ENCODE measurements at regions not wholly inside any gene's neighbourhood (a gene's known extent, or its start where the extent isn't known, plus 50 kb on each side); places are given as distances from the start of the nearest gene placed in this dataset.
A peak's percentile ranks its signal among the peaks of the same experiment; 100 is the strongest.

DNA sequence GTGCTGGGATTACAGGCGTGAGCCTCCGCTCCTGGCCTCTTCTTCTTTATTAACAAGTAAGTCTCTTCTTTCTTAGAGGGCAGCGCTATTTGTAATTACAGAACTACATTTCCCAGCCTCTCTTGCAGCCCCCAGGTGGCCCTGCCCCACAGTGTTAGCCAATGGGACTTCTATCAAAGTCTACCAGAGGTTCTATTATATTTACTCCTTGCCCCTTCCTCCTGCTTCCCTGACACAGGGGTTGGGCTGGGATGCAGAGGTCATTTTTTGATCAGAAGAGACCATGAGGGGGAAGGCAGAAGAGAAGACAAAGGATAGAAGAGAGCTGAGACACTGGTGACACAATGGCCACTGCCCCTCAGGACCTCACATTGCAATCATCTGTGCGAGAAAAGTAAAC is 224.2 kb downstream of the SYK start:
- no peak for DNase-seq

DNA sequence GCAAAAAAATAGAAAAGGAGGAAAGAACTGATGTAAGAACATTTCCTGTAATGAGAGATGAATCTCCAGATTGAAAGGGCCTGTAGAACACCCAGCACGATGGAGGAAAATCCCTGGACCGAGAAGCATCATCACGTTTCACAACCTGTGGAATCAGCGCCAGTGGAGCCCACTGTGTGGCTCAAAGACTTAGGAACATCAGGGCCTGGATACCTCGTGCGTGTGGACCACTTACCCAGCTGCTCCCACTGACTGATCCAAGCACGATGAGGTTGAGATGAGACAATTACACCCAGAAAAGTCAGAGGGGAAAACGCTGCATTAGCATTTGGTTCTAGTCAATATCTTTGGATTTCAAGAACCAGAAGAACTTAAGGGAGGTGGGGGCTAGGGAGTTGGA is 224.6 kb downstream of the SYK start:
- DNase-seq = no peak

DNA sequence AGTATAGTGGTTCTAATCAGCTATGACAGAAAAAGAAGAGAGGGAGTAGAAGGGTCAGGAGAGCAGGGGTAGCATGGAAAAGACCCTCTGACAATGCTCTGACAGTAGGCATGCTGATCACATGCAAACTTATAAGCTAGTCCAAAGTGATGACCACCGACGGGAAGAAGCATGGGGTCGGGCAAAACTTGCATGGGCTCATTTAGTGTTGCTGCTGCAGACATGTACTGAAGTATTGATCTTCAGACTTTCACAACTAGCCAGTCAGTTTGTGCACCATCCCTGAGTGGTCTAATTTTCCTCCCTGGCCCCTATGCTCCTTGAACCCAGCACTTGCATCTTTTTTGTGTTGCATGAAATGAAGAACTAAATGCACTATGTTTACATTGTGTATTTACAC is 225.4 kb downstream of the SYK start:
- no peak for DNase-seq

DNA sequence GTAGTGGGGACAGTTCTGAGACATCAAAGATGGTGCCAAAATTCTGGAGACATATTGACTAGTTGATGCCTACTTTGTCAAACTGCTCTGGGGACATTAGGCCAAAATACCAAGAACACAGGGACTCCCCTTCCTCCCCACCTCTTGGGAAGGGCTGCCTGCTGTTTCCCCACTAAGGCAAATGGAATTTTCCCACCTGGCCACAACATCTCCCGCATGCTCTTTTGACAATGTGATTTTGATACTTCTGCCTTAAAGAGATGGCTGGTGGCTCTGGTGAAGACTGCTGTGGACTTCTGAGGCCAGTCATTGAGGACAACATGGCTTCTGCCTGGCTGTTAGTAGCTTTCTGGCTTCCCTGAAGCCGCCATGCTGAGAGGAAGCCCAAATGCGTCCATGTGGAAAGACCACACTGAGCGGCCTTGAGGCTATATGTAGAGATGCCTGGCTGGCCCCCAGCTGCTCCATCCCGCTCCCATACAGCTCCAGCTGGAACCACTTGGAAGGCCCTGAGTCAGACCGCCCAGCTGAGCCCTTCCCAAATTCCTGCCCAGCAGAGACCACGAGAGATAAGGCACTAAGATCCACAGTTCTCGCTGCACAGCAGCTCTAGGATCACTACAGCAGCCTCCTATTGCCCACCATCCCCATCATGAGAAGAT is 226.7 kb downstream of the SYK start:
- no peak for DNase-seq

DNA sequence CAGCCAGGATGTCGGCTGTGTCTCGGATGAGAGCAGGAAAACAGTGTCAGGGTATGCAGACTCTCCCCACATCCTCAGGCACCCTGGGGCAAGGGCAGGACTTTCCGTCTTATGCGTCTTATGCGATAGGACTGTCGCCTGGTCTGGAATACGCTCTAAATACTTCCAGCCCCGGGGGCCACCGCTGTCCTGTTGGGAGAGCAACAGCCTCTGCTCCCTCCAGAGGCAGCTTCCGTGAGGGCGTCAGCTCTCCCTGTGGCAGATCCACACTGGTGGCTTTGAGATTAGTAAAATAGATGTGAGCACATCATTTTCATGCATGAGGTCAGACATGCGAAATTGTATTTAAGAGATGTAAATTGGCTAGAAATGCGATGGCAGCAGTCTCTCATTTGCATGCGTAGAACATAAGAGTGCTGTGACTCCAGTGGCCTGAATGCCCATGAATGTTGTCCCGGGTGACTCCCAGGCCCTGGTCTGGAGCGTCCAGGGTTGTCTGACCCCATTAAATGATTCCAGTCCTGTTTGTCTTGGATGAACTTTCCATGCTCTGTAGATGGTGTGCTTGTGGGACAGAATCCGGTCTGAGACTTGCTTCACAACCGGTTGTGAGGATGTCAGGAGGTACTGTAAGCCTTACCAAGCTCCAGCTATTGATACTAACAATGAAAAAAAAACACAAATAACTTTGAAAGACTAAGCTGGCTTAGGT is 228.2 kb downstream of the SYK start:
- no peak for DNase-seq

DNA sequence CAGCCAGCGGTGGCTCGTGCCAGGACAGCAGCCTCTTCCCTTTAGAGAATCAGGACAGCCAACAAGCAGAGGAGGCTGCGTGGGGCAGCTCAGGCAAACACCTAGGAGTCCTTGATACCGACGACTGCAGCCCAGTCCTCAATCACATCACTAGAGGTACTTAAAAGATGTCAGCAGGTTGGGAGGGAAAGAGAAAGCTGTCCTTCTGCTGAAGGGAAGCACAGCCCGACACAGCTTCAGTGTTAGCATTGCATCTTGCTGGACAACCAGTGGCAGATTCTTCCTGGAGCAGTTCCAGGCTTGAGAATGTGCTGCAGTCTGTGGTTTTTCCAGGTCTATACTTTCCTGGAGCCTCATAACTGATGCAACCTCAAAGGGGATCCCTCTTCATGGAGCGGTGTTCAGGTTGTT is 230.5 kb downstream of the SYK start:
- DNase-seq = peak; percentile 32

DNA sequence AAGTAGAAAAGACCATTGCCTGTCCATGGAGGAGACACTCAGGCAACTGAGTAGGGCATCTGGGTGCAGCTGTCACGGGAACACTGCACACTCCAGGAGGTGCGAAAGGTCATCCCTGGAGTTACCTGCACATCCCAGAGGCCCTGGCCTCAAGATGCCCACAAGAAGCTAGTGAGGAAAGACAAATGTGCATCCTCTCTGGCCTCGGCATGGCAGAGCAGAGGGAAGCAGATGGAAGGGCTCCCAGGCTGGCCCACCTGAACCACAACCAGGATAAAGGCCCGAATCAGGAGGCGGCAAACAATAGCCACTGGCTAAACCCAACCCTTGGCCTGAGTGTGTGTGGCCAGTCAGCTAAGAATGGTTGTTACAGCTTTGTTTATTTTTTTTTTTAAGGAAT is 231.7 kb downstream of the SYK start:
- DNase-seq = no peak

DNA sequence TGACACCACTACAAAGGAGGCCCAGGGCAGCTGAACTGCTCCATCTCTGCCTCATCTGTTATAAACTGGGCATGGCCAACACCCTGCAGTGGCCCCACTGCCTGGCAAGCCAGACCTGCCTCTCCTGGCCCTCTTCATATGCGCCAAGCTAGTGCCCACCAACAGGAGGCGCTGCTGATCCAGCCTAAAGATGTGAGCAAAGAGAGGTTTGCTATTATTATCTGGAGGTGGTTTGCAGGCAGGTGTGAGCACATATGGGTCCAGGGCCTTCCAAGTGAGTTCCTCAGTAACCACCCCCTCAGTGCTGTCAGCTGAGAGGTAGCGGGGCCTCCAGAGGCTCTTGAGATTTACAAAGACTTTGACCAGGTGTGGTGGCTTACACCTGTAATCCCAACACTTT is 232.2 kb downstream of the SYK start:
- no peak for DNase-seq

DNA sequence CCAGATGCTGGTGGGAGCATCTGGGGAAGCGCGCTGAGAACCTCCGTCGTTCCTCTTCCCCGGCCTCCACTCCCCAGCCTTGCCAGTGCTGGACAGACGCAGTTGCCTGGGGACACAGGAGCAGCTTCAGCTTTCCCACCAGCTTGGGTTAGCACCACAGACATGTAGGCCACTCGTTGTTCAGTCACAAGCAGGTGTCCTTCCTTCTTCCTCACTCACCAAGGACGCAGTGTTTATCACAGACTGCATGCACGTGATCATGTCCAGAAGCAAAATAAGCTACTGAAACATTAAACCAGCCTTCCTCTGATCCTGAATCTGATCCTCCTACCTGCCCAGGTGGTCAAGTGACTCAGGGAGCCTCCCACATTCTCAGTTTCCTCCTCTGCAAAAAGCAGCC is 232.9 kb downstream of the SYK start:
- DNase-seq = no peak

DNA sequence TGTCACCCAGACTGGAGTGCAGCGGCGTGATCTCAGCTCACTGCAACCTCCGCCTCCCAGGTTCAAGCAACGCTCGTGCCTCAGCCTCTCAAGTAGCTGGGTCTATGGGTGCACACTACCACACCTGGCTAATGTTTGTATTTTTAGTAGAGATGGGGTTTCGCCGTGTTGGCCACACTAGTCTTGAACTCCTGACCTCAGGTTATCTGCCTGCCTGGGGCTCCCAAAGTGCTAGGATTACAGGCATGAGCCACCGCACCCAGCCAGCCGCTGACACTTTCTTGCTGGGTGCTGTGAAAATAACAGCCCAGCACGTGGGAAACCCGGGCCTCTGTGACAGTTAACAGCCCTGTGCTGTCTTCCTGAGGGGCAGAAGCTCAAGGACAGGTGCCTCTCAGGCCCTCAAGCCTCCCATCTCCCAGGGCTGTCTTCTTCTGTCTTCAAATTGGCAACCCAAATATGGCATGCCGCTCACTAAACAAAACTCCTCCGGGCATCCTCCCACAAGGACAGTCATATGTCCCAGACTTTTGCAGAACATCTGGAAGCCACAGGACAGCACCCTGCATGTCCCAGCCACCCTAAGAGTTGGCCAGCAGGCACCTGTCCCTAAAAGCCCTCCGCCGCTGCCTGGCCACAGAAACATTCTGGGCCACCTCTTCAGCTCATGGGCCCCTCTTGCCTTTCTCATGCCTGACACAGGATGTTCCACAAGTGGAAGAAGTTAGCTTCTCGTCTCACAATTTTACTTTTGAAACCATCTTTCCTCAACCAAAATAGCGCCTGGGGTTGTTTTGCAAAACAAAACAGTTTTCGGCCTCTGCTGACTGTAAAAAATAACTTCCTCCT is 233.6 kb downstream of the SYK start:
- DNase-seq = no peak

DNA sequence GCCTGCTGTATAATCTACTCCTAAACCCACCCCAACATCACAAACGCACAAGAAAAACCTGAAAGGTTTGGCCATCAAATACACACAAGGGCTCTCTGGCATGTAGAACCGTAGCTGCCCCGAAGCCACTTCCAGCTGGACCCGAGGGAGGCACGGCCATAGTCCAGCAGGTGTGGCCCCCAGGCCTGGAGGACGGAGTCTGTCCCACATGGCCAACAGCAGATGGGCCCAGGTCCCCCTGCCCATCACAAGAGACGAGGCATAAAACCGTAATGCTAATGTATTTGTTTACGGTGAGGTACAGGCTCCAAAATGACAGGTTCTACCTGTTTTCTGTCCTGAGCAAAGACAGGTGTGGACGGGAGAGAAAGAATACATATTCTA is 234.2 kb downstream of the SYK start:
- no peak for DNase-seq

DNA sequence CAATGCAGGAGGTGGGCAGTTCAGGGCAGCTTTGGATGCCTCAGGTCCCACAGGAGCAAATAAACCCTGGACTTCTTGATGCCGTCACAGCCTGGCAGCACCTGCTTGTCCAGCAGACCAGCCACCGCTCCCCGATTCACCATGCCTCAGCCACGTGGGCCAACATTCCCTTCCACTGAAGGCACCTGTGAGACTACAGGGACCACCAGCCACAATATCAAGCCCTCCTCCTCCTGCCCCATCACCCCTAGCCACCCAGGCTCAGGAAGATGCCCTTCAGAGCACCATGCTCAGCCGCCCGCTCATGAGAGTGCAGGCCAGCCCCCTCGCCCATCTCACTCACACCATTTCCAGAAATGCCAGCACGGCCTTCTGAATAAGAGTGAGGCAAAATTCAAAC is 234.7 kb downstream of the SYK start:
- no peak for DNase-seq

DNA sequence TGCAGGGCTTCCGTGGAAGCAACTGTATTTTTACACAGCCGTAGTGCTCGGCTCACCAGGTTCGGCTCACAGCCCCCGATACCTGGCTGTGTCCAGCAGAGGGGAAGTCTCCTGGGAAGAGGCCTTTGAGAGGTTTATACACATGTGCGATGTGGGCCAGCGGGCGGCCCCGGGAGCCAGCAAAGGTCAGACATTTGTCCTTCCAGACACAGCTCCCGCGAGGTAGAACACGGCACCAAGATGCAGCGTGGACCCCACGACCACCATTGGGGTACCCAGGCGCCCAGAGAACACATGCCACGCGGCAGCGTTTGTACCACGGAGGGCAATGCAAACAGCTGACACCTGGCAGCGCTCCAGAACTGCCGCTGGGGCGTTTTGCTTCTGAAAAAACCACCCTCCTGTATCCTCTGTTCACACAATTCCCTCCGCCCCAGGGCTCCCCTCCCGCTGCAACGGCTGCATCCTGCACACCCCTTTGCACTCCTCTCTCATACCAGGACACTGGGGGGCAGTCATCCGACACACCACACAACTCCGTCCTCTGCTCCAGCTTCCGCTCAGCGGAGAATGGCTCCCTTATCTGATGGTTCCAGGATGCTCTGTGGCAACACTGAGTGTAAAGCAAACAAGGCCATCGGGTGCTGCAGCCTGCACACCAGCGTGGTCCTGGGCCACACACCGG is 235.3 kb downstream of the SYK start:
- peak; percentile 88 for DNase-seq

DNA sequence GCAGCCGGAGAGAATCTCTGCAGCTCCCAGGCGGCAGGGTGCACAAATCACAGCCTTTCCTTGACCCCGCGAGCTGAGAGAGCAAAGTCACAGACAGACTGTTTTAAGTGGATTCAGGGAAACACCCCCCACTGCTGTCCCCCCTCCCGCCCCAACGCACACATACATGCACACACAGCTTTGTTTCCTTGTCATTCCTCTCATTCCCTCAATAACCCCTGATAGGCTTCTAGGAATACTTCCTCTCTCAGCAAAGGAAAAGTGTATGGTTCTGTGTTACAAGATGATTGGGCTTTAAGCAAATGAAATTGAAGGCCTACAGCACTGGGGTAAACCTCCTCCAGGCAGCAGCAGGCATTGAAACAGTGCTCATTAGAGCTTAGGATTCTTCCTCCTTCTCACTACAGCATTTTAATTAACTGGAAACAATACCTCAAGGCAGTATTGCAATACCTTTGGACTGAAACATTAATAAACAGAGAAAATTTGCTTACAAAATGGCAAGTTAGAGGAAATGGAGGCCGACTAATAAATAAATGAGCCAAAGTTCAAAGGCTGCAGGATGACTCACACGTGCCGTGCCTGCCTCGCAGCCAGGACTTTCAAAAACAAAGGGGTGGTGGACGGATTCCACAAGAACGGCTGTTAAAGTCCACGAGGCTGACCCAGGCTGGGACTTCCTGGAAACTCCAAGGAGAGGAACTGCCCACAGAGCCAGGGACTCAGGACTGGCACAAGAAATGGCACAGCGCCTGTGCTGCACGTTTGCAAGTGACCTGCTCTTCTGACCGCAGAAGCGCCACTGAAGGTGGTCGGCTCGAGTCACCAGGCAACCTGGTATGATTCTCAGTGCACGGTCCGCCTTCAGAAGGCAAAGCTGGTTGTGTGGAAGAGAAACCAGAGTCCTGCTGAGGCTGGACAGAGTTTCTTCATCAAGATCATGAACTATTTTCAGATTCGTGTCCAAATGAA is 236.2 kb downstream of the SYK start:
- DNase-seq = peak; percentile 59

DNA sequence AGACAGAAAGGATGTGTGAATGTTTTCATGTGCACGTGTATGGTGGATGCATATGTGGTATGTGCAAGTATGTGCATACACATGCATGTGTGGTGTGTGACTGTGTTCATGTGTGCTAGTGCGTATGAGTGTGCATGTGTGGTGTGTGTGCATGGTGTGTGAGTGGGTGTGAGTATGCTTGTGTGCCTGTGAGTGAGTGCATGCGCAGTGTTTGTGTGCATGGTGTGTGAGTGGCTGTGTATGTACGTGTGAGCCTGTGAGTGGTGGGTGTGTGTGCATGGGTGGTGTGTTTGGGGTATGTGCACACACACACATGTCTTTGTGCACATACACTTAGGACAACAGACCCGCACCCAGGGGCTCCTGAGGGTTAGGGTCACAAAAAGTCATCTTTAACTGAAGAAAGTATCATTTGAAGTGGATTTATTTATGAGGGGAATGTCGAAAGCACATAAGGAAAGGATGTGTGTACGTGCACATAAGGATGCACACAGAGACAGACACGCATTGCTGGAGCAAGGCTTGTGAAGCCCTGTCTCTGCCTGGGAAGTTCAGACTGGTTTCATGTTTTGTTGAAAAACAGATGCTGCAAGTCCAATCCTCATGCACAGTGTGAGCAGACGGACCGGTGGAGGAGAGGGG is 237.0 kb downstream of the SYK start:
- no peak for DNase-seq

DNA sequence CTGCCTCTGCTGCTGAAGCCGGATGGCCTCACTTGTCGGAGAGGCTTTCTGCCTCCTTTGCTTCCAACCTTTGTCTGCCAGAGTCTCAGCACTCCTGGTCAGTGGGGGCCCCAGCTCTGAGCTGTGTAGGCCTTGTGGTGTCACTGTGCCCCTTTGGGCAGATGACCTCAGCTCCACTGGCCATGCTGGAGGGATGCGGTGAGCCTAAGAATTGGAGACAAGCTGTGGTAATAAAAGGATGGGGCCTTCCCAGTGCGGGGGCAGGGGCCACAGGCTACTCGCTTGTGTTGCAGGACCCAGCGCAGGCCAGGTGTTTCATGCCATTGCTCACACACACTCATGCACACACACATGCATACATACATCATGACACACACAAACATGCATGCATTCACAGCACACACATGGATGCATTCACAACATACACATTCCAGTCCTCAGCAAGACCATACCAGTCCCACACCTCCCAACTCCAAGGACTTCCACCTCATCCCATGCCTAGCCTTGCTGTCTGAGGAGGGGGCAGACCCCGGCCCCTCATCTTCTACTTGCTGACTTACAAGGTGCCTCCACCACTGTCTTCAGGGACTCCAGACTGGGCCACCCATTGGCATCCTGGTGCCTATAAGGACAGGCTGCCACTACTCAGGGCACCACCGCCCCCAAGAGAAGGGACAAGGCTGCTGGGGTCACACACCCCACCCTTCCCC is 237.7 kb downstream of the SYK start:
- DNase-seq = no peak

DNA sequence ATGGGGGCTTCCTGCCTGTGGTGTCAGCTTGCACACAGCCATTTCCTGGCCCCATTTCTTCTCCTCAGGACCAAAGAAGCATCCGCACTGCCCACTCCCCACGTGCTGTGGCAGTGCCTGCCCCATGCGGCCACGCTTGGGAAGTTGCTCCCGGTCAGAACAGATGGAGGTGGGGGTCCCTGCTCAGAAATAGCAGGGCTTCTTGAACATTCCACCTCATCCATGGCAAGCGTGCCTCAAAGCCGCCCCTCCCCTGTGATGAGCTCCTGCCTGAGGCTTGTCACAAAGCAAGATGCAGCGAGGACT is 238.2 kb downstream of the SYK start:
- DNase-seq = no peak

DNA sequence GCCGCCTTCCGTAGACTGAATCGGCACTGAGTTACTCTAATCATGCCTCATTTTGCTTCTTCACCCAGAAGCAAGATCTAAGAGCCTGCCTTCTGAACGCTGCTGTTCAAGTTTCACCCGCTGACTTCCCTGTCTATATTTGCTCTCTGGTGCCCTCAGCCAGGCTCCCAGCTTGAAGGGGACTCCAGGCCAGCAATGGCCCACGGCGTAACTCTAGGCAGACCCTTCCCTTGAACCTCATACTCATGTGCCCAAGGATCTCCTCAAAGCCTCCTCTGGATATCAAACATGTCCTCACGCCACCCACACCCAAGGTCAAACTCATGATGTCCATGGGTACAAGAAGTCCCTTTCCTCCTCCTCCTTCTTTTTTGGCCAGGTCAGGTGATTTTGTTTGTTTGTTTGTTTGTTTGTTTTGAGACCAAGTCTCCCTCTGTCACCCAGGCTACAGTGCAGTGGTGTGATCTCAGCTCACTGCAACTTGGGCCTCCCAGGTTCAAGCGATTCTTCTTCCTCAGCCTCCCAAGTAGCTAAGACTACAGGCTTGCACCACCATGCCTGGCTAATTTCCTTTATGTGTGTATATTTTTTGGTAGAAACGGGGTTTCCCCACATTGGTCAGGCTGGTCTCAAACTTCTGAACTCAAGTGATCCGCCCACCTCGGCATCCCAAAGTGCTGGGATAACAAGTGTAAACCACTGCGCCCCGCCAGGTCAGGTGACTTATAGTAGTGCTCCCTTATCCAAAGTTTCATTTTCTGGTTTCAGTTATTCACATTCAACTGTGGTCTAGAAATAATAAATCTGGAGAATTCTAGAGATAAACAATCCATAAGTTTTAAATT is 239.0 kb downstream of the SYK start:
- no peak for DNase-seq

DNA sequence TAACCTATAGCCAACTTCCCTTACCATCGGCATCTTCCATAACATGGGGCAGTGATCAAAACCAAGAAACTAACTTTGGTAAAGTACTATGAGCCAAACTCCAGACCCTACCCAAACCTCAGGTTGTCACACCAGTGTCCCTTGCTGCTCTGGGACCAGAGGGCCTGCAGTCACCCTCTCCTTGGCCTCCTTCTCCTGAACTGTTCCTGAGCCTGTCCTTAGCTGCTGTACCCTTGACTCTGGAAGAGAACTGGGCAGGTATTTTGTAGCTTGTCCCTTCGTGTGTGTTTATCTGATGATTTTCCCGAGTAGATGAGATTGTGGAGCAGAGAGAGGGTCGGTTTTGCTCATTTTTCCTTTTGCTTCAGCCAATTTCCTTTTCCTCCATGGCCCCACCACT is 240.4 kb downstream of the SYK start:
- DNase-seq = no peak

DNA sequence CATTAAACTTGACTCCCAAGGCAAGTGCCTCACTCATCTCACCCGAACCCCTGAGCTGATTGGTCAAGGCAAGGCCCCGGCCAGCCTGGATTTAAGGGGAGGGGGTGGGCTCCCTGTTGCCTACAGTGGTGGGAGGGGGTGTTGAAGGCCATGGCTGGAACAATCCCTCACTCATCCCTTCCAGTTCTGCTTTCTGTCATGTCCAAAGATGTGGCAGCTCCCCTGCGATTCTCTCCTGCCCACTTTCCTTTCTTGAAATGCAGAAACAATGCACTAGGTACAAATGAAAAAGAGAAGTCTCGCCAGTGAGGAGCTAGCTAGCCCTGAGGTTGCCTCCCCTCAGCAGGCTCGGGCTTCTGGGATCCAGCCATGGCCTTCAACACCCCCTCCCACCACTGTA is 240.9 kb downstream of the SYK start:
- no peak for DNase-seq
